NCI-H2107 (cell line): ENCODE measurements at regions not wholly inside any gene's neighbourhood (a gene's known extent, or its start where the extent isn't known, plus 50 kb on each side); places are given as distances from the start of the nearest gene placed in this dataset.
A peak's percentile ranks its signal among the peaks of the same experiment; 100 is the strongest.

Experiments
- DNase-seq: peaks from one replicate; lab custom pipeline; 2025; lab: John Stamatoyannopoulos, UW

- no peak for DNase-seq
Measured at GRCh38 chr14:94960285-94961001, 190.5 kb upstream of the GSC start.

- no peak for DNase-seq
Measured at GRCh38 chr14:94953541-94954260, 183.8 kb upstream of the GSC start.

DNA sequence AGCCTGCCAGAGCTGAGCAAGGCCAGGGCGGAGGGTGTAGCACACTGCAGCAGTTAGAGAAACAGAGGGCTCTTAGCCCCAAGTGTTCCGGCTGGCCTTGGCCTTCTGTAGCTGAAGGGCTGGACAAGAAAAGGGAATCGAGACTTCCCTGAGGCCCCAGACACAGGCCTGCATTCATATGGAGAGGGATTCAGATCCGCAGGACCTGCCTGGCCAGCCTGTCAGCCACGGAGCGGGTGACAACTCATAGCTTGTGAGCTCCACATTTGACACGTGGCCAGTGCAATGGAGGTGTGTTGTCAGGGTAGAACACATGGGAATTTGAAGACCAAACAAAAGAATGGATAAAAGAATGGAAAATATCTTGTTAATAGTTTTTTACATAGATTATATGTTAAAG lies 182.2 kb upstream of the GSC start:
- no peak for DNase-seq

DNA sequence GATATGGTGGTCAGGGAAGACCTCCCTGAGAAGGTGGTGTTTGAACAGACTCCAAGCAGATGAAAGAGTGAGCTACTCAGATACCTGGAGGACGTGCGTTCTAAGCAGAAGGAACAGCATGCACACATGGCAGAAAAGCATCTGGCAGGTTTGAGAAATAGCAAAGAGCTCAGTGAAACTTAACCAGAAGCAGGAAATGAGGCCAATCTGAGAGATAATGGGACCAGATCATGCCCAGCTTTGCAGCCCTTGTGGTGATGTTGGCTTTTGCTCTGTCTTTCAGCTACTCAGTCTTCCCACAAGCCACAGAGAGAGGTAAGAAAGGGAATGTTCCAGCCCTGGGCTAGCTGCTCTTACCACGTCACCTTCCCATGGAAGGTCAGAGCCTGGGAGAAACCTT lies 176.3 kb upstream of the GSC start:
- DNase-seq: no peak

DNA sequence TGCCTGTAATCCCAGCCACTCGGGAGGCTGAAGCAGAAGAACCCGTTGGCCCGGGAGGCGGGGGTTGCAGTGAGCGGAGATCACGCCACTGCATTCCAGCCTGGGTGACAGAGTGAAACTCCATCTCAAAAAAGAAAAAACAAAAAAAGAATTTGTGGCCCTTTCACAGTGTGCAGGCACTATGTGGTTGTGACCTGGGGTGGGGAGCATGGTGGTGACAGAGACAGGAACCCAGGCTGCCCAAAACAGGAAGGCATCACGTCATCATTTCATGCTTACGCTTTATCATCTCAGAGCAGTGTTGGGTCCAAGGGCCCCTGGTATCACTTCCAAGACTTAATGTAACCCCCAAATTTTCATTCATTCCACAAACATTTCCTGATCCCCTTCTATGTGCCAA lies 175.7 kb upstream of the GSC start:
- DNase-seq: no peak

DNA sequence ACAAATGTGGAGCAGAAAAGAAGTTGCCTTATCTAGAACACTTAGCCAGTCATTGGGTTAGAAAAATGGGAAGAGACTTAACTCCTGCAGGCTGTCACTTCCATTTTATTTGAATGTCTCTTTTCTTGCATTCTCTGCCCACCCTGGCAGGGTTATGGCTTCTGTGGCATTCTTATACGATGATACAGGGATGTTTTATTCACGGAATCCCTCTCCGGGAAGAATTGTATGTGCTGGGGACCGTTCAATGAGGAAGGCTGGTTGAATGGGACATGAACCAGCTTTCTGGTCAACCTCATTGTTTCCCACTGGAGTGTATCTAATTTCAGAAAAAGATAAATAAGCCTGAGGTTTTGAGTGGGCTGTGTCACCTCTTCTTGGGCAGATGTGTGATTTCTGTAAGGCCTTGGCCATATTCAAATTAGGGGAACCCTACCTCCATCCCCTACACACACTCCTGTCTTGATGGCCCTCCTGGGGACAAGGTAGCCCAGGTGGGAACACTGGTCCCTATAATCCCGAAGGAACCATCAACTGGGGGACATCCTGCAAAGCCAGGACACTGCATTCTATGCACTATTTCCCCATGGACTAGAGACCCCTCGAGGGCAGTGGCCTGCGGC lies 174.8 kb upstream of the GSC start:
- no peak for DNase-seq

GRCh38 chr14:94942601-94943000 lies 172.7 kb upstream of the GSC start:
- DNase-seq: no peak

GRCh38 chr14:94941311-94941710 lies 171.4 kb upstream of the GSC start:
- DNase-seq: no peak

DNA sequence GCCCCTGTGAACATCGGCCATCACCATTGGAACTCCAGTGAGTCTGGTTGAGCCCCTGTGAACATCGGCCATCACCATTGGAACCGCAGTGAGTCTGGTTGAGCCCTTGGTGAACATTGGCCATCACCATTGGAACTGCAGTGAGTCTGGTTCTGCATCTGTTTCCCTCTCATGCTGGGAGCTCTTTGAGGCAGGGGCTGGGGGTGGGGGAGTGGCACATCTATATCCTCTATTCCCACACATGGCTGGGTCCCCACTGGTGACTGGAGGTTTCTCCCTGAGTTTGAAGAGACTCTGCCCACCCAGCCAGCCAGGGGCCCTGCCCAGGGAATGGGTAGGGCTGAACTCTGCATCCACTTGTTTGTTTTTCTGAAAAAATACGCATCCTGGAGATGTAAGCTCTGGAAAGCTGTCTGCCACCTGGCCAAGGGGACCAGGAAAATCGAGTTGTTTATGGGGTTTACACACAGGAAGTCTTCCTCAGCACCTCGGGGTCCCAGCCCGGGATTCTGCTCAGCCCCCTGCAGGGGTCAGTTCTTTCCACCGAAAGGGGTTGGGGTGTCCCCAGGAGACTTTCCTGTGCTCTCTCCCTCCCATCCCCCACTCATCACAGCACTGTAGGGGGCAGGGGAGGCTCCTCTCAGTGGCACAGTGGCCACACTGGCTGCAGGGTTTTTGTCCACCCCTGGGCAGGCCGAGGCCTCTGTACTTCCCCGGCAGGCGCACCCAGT lies 170.5 kb upstream of the GSC start:
- no peak for DNase-seq

DNA sequence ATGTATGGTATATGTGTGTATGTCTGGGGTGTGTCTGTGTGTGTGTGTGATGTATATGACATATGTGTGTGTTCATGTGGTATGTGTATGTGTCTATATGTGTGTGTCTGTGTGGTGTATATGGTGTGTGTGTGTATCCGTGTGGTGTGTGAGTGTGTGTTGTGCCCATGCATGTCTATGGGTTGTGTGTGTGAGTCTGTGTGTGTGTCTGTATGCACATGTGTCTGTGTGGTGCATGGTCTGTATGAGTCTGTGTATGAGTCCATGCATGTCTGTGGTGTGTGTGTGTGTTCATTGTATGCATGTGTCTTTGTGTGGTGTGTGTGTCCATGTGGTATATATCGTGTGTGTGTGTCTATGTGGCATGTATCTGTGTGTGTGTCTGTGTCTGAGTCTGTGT lies 168.1 kb upstream of the GSC start:
- DNase-seq: no peak

DNA sequence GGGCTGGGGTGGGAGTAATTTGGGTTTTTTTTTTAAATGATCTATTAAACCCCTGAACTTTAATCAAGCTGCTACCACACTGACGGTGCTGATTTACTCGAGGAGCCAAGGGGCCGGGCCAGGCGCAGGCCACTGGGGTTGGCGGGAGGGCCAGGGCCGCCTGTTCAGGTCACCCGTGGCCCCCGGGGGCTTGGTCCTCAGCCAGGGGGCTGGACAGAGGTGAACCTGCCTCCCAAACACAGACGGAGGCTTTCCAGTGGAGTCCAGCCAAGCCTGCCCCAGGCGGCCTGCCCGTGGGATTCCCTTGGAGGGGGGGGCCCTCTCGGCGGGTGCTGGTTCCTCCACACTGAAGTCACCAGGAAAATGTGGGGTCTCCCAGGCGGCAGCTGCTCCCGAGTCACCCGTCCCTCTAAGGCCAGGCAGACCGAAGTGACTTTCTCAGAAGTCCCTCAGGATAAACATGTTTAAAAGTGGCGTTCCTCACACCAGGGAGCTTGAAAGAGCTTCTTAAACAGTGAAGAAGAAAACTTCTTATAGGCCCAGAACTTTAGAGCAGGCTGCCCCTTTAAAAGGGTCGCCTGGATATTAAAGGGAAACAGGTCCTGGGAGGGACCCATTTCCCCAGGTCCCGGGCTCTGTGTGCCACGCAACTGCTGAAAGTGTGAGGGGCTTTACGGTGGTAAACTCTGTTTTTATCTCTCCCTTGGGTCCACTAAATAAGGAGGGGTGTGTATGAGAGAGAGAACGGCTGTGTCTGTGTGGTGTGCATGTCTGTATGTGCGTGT lies 167.2 kb upstream of the GSC start:
- DNase-seq: no peak

GRCh38 chr14:94936401-94936892 lies 166.5 kb upstream of the GSC start:
- peak; percentile 20 for DNase-seq

- DNase-seq: no peak
Measured at GRCh38 chr14:94935706-94936300, 165.9 kb upstream of the GSC start.

- DNase-seq: no peak
Measured at GRCh38 chr14:94934276-94934810, 164.4 kb upstream of the GSC start.

- no peak for DNase-seq
Measured at GRCh38 chr14:94933486-94933885, 163.6 kb upstream of the GSC start.

DNA sequence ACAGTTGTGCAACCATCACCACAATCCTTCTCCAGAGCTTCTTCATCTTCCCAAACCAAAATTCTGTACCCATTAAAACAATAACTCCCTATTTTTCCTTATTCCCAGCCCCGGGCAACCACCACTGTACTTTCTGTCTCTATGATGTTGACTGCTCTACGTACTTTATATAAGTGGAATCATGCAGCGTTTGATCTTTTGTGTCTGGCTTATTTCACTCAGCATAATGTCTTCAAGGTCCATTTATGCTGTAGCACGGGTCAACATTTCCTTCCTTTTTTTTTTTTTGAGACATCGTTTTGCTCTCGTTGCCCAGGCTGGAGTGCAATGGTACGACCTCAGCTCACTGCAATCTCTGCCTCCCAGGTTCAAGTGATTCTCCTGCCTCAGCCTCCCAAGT lies 162.7 kb upstream of the GSC start:
- no peak for DNase-seq

DNA sequence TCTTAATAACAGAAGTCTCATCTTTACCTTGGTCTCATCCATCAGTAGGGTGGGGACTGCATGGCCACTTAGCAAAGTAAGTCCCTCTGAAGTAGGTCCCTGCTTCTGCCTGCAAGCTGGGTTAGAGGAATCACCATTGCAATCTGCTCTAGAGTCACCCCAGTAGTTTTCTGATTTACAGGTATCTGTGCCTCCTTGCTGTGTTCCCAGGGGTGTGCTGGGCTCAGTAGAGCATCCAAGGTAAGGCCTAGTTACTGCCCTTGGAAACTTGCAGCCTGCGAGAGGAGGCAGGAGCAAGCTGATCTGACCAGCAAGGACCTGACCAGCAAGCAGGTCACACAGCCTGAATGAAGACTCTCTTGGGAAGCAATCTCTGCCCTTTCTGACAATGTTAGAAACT lies 160.8 kb upstream of the GSC start:
- no peak for DNase-seq

GRCh38 chr14:94929354-94929753 lies 159.4 kb upstream of the GSC start:
- DNase-seq: no peak

GRCh38 chr14:94926176-94926575 lies 156.3 kb upstream of the GSC start:
- no peak for DNase-seq

- no peak for DNase-seq
Measured at GRCh38 chr14:94925416-94926173, 155.7 kb upstream of the GSC start.
